Transverse colon (tissue), 4 donors: ENCODE measurements at regions not wholly inside any gene's neighbourhood (a gene's known extent, or its start where the extent isn't known, plus 50 kb on each side); places are given as distances from the start of the nearest gene placed in this dataset.

Experiments used
- DNase-seq: peaks from one replicate; pipeline ENCODE4 v3.0.0-alpha.2; 2019
- H3K27ac ChIP-seq, 4 donors: fragments of 200-600 bp; sonication (generic); 2 replicates each; pipeline ENCODE4 v1.5.1; 2016 to 2018; ENCODE audit warnings: inconsistent platforms in 4 of 4
- H3K27me3 ChIP-seq: fragments of 200-600 bp; sonication (generic); 2 replicates; pipeline ENCODE4 v1.5.1; 2017; ENCODE audit warnings: inconsistent platforms
- H3K36me3 ChIP-seq, 4 donors: fragments of 200-600 bp; sonication (generic); 2 replicates each; pipeline ENCODE4 v1.5.1; 2017 to 2019; ENCODE audit warnings: inconsistent platforms in 4 of 4
- H3K4me1 ChIP-seq, 4 donors: fragments of 200-600 bp; sonication (generic); 2 replicates each; pipeline ENCODE4 v1.5.1; 2017 to 2020; ENCODE audit warnings: inconsistent platforms in 4 of 4
- H3K4me3 ChIP-seq, 4 donors: fragments of 200-600 bp; sonication (generic); 1 replicate in 1 of 4; 2 replicates in 3 of 4; pipeline versions ENCODE4 v1.5.1 to v1.6.1; 2017 to 2019; ENCODE audit warnings: inconsistent platforms in 4 of 4
- H3K9me3 ChIP-seq, 2 donors: fragments of 200-600 bp; sonication (generic); 2 replicates each; pipeline ENCODE4 v1.5.1; 2017 to 2019; ENCODE audit warnings: inconsistent platforms in 2 of 2
- CTCF ChIP-seq, 5 experiments: fragments of 200-600 bp in 3 of 5; fragments of 450-650 bp in 2 of 5; sonication (generic) in 3 of 5; IDR thresholded peaks; 1 replicate in 2 of 5; 2 replicates in 3 of 5; pipeline ENCODE4 v1.5.1; 2016 to 2017; ENCODE audit warnings: antibody characterized with exemption in 5 of 5, inconsistent platforms in 3 of 5, mild to moderate bottlenecking in 2 of 5, moderate library complexity in 1 of 5
- EP300 ChIP-seq: sonication (generic); formaldehyde crosslinking; IDR thresholded peaks from one replicate; pipeline ENCODE4 v1.6.1; 2017; ENCODE audit warnings: antibody characterized with exemption, low read depth
- POLR2A ChIP-seq: fragments of 450-650 bp; IDR thresholded peaks from one replicate; pipeline ENCODE4 v1.6.1; 2016; ENCODE audit warnings: antibody characterized with exemption, mild to moderate bottlenecking, moderate library complexity
- POLR2AphosphoS5 ChIP-seq, 3 donors: sonication (generic); formaldehyde crosslinking; IDR thresholded peaks; one replicate each; pipeline ENCODE4 v1.6.1; 2016; ENCODE audit warnings: antibody characterized with exemption in 3 of 3
- WGBS, 2 donors: methylation state at CpG; one replicate each; pipeline ENCODE4 v1.1.5; 2018; ENCODE audit warnings: low coverage in 1 of 2; 5-methylcytosine and 5-hydroxymethylcytosine counted together
- in situ Hi-C, 4 donors: fragments of 200-750 bp; cut with MboI; loops; one replicate each; pipeline versions ENCODE4 v1.15.0 to v1.15.1; 2017; ENCODE audit warnings: low sequenced_read_pairs in 3 of 4, low pct_ligation_motif_present in 1 of 4, low pct_unique_long_range_greater_than_20kb in 1 of 4
- intact Hi-C: fragments of 100-400 bp; cut with DNase I; formaldehyde crosslinking; loops from one replicate; pipeline ENCODE4 v1.15.1; 2023; ENCODE audit warnings: low total_unique reads

DNA sequence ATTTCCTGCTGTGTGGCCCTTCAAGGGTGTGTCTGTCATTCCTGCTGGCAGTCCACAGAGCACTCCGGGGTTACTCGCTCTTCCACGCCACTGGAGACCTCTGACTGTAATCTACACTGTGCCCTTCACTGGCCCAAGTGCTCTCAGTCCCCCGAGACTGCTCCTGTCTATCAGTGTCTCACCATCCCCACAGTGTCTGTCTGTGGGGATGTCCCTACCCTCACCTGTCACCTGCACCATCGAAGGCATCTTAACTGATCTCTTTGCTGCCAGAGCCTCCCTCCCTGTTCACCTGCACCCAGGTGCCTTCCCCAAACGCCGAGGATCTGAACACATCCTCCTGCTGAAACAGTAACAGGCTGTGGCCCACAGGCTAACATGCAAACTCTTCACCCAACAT lies 136.7 kb downstream of the MATN1 start:
- in situ Hi-C loops = no loop called here
- DNase-seq = no peak
- TF ChIP-seq EP300 = no peak
- TF ChIP-seq POLR2A = no peak
- TF ChIP-seq POLR2AphosphoS5 (IDR thresholded peaks at IDR 0.05) = no peak
- no peak for TF ChIP-seq CTCF (IDR thresholded peaks at IDR 0.05)
- intact Hi-C loops = no loop called here
- Histone ChIP-seq H3K9me3 (no peaks in the 10 kb centered on the region), H3K4me1 (no peaks in the 10 kb centered on the region), H3K4me3 (no peak overlapping the region), H3K27me3 (peaks cover 6% of the 10 kb centered on the region), H3K36me3 (no peaks in the 10 kb centered on the region), H3K27ac (no peak overlapping the region)
- WGBS, 2 donors = 67% methylated on average over 7 of the region's 7 CpGs; no CpG with 5 or more reads in 1 of the 2 donors

- Histone ChIP-seq H3K9me3 (no peaks in the 10 kb centered on the region), H3K4me3 (no peak overlapping the region), H3K36me3 (no peaks in the 10 kb centered on the region), H3K4me1 (no peaks in the 10 kb centered on the region), H3K27ac (no peak overlapping the region), H3K27me3 (no peaks in the 10 kb centered on the region)
- intact Hi-C loops (no loop called here), in situ Hi-C loops (no loop called here)
- TF ChIP-seq CTCF (IDR thresholded peaks at IDR 0.05) = no peak
- no peak for TF ChIP-seq EP300
- no peak for TF ChIP-seq POLR2A
- no peak for TF ChIP-seq POLR2AphosphoS5 (IDR thresholded peaks at IDR 0.05)
- DNase-seq = no peak
Measured at GRCh38 chr1:30579580-30579979, 143.8 kb downstream of the MATN1 start.

DNA sequence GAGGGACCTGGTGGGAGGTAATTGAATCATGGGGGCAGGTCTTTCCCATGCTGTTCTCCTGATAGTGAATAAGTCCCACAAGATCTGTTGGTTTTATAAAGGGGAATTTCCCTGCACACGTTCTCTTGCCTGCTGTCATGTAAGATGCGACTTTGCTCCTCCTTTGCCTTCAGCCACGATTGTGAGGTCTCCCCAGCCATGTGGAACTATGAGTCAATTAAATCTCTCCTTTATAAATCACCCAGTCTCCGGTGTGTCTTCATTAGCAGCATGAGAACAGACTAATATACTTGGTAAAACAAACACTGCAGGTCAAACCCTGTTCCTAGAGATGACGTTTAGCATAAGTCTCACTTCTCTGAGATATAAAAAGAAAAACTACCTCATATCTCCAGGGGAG lies 148.3 kb downstream of the MATN1 start:
- no peak for DNase-seq
- TF ChIP-seq POLR2AphosphoS5 (IDR thresholded peaks at IDR 0.05) (no peak), CTCF (IDR thresholded peaks at IDR 0.05) (no peak)
- no peak overlapping the region for H3K27ac ChIP-seq
- in situ Hi-C loops = no loop called here
- no peaks in the 10 kb centered on the region for H3K9me3 ChIP-seq
- H3K4me1 ChIP-seq = no peaks in the 10 kb centered on the region
- no peaks in the 10 kb centered on the region for H3K27me3 ChIP-seq
- H3K4me3 ChIP-seq = no peak overlapping the region
- H3K36me3 ChIP-seq = no peaks in the 10 kb centered on the region
- 20 to 53% methylated on average over 2 to 5 of the region's 5 CpGs for WGBS, 2 donors
- intact Hi-C loops = no loop called here

DNA sequence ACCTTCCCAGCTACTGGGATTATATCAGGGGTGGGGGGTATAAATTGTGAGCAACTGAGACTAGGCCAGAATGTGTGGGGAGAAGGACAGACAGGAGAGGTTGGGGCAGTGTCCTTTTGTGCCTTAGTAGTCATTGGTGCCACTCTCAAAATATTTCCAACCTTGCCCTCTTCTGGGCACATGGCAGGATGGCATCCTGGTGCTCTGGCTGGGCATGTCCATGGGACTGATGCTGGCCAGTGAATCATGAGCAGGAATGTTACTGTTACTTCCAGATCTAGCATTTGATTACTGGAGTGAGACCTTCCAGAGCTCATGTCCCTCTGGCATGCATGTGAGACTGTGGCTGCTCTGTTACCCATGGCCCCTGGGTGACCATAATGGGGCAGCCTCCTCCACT lies 151.2 kb downstream of the MATN1 start:
- Histone ChIP-seq H3K36me3 (no peaks in the 10 kb centered on the region), H3K4me3 (no peak overlapping the region), H3K27ac (no peak overlapping the region), H3K27me3 (no peaks in the 10 kb centered on the region), H3K4me1 (no peaks in the 10 kb centered on the region), H3K9me3 (no peaks in the 10 kb centered on the region)
- TF ChIP-seq EP300 (no peak), POLR2A (no peak), POLR2AphosphoS5 (IDR thresholded peaks at IDR 0.05) (no peak), CTCF (IDR thresholded peaks at IDR 0.05) (no peak)
- DNase-seq = no peak
- intact Hi-C loops = no loop called here
- in situ Hi-C loops = no loop called here
